A549 (cell line): ENCODE measurements at regions not wholly inside any gene's neighbourhood (a gene's known extent, or its start where the extent isn't known, plus 50 kb on each side); places are given as distances from the start of the nearest gene placed in this dataset.

Experiments
- CHD2 ChIP-seq: fragments of 150-350 bp; IDR thresholded peaks from 2 replicates; pipeline ENCODE4 v1.6.1; 2014; ENCODE audit warnings: low read length; ENCODE audit not compliant: partially characterized antibody
- EP300 ChIP-seq, 2 experiments: fragments of >200 bp; sonication (Bioruptor Twin); formaldehyde crosslinking; IDR thresholded peaks; 2 replicates in 1 of 2; 3 replicates in 1 of 2; pipeline ENCODE4 v1.6.1; 2016 to 2017
- JUNB ChIP-seq: fragments of >200 bp; sonication (Bioruptor Twin); formaldehyde crosslinking; IDR thresholded peaks from 2 replicates; pipeline ENCODE4 v1.6.1; 2016
- POLR2A ChIP-seq: IDR thresholded peaks from 2 replicates; pipeline ENCODE4 v1.6.1; 2012; ENCODE audit warnings: mild to moderate bottlenecking, low read length
- RAD21 ChIP-seq, 2 experiments: fragments of >200 bp in 1 of 2; sonication (Bioruptor Twin) in 1 of 2; formaldehyde crosslinking in 1 of 2; IDR thresholded peaks in 1 of 2; conservative IDR thresholded peaks in 1 of 2; 2 replicates in 1 of 2; 3 replicates in 1 of 2; pipeline ENCODE4 v1.6.1; 2012 to 2018; ENCODE audit warnings: inconsistent platforms in 1 of 2
- SREBF2 ChIP-seq: fragments of 450-650 bp; IDR thresholded peaks from 2 replicates; pipeline ENCODE4 v1.6.1; 2014; ENCODE audit warnings: mild to moderate bottlenecking, moderate library complexity
- TF ChIP-seq, protein P1 (sequence below): fragments of >200 bp; sonication (Bioruptor Twin); formaldehyde crosslinking; IDR thresholded peaks from 3 replicates; pipeline ENCODE4 v1.5.1; 2016
- TF ChIP-seq, protein P2 (sequence below): fragments of 200-600 bp; sonication (generic); IDR thresholded peaks from 2 replicates; pipeline ENCODE4 v1.6.1; 2016; ENCODE audit warnings: antibody characterized with exemption, mild to moderate bottlenecking, moderate library complexity

DNA sequence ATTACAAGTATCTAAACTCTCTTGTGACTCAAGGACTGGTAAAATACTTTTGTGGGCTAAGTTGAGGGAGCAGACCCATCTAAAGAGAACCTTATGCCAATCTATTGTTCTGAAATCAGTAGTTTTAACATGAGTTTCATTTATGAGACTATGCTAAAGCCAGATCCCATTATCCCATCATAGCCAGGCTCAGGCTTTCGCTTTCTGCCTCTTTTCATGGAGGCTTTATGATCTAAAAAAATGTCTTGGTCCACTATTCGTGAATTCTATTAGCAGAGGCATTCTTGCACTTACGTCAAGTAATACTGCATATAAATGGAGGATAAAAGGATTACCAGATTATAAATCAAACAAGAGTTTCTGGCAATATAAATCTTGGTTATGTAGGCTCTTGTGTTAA, 1636.9 kb upstream of the ACVR2A start:
- TF ChIP-seq, protein P1, sequence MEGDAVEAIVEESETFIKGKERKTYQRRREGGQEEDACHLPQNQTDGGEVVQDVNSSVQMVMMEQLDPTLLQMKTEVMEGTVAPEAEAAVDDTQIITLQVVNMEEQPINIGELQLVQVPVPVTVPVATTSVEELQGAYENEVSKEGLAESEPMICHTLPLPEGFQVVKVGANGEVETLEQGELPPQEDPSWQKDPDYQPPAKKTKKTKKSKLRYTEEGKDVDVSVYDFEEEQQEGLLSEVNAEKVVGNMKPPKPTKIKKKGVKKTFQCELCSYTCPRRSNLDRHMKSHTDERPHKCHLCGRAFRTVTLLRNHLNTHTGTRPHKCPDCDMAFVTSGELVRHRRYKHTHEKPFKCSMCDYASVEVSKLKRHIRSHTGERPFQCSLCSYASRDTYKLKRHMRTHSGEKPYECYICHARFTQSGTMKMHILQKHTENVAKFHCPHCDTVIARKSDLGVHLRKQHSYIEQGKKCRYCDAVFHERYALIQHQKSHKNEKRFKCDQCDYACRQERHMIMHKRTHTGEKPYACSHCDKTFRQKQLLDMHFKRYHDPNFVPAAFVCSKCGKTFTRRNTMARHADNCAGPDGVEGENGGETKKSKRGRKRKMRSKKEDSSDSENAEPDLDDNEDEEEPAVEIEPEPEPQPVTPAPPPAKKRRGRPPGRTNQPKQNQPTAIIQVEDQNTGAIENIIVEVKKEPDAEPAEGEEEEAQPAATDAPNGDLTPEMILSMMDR: no peak
- TF ChIP-seq RAD21 (conservative IDR thresholded peaks at IDR 0.05 in 1 of 2, IDR thresholded peaks at IDR 0.05 in 1 of 2): no peak
- TF ChIP-seq EP300 (IDR thresholded peaks at IDR 0.05): no peak
- TF ChIP-seq POLR2A: no peak
- TF ChIP-seq CHD2: no peak
- TF ChIP-seq, protein P2, sequence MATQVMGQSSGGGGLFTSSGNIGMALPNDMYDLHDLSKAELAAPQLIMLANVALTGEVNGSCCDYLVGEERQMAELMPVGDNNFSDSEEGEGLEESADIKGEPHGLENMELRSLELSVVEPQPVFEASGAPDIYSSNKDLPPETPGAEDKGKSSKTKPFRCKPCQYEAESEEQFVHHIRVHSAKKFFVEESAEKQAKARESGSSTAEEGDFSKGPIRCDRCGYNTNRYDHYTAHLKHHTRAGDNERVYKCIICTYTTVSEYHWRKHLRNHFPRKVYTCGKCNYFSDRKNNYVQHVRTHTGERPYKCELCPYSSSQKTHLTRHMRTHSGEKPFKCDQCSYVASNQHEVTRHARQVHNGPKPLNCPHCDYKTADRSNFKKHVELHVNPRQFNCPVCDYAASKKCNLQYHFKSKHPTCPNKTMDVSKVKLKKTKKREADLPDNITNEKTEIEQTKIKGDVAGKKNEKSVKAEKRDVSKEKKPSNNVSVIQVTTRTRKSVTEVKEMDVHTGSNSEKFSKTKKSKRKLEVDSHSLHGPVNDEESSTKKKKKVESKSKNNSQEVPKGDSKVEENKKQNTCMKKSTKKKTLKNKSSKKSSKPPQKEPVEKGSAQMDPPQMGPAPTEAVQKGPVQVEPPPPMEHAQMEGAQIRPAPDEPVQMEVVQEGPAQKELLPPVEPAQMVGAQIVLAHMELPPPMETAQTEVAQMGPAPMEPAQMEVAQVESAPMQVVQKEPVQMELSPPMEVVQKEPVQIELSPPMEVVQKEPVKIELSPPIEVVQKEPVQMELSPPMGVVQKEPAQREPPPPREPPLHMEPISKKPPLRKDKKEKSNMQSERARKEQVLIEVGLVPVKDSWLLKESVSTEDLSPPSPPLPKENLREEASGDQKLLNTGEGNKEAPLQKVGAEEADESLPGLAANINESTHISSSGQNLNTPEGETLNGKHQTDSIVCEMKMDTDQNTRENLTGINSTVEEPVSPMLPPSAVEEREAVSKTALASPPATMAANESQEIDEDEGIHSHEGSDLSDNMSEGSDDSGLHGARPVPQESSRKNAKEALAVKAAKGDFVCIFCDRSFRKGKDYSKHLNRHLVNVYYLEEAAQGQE: no peak
- TF ChIP-seq JUNB: no peak
- TF ChIP-seq SREBF2: no peak
